VCaP (cell line): ENCODE measurements at regions not wholly inside any gene's neighbourhood (a gene's known extent, or its start where the extent isn't known, plus 50 kb on each side); places are given as distances from the start of the nearest gene placed in this dataset.

ENCODE experiments used
- H3K27ac ChIP-seq: fragments of 450-650 bp; 2 replicates; pipeline ENCODE4 v1.5.1; 2017
- TF ChIP-seq, protein P1 (sequence below): fragments of 450-650 bp; conservative IDR thresholded peaks from 2 replicates; pipeline ENCODE4 v1.5.1; 2017; ENCODE audit warnings: mild to moderate bottlenecking, moderate library complexity

DNA sequence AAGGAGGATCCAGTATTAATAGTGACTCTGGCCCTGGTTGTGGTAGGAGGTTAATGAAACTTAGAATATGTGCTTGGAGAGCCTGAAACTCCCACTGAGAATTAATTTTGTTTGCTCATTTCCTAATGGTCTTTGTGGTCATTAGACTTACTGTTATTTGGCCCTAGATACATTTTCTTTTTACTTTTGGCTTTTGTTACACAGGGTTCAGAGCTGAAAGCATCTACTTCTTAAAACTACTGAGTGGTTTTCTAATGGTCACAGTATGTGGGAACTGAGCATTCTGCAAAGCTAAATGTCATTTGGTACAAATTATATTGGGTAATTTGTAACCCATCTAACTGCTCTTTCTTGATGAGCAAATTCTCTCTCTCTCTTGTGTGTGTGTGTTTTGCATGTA is 433.4 kb upstream of the IL12A start:
- no peak overlapping the region for H3K27ac ChIP-seq
- TF ChIP-seq, protein P1, sequence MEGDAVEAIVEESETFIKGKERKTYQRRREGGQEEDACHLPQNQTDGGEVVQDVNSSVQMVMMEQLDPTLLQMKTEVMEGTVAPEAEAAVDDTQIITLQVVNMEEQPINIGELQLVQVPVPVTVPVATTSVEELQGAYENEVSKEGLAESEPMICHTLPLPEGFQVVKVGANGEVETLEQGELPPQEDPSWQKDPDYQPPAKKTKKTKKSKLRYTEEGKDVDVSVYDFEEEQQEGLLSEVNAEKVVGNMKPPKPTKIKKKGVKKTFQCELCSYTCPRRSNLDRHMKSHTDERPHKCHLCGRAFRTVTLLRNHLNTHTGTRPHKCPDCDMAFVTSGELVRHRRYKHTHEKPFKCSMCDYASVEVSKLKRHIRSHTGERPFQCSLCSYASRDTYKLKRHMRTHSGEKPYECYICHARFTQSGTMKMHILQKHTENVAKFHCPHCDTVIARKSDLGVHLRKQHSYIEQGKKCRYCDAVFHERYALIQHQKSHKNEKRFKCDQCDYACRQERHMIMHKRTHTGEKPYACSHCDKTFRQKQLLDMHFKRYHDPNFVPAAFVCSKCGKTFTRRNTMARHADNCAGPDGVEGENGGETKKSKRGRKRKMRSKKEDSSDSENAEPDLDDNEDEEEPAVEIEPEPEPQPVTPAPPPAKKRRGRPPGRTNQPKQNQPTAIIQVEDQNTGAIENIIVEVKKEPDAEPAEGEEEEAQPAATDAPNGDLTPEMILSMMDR: no peak

- TF ChIP-seq, protein P1: no peak
These were observed 428.9 kb upstream of the IL12A start for GRCh38 chr3:159559771-159560170.

DNA sequence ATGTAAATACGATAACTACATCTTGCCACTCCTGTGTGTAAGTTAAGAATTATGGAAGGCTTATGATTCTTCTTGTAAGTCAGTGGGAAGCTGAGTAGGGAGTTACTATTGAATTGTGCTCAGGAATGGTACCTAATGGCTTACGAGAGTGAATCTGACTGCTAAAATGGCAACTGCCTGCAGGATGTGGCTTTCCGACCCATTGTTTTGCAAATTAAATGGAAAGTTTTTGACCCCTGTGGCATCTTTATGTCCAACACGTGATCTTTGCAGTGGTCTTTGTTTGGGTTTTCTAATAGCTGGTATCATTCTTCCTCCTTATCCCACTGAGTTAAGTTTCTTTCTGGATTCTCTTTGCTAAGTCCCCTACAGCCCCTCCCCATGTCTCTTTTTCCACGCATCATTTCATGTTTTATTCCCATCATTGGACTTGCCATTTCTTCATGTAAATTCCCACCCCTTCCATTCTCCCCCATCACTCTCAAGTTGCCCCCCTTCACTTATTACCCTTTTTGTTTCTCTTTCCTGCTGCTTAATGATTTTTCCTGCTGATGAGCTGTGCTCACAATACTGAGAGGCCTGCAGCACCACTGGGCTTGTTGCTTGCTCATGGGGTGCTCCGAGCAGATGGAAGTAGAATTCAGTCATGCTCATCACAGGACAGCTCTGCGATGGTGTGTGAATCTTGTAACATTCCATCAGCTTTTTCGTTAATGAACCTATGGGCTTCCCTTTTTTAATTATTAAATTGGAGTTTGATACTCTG is 428.2 kb upstream of the IL12A start:
- TF ChIP-seq, protein P1: no peak
- no peak overlapping the region for H3K27ac ChIP-seq

More at GRCh38 chr3:159559771-159560170, 428.9 kb upstream of the IL12A start:
- H3K27ac ChIP-seq: no peak overlapping the region

DNA sequence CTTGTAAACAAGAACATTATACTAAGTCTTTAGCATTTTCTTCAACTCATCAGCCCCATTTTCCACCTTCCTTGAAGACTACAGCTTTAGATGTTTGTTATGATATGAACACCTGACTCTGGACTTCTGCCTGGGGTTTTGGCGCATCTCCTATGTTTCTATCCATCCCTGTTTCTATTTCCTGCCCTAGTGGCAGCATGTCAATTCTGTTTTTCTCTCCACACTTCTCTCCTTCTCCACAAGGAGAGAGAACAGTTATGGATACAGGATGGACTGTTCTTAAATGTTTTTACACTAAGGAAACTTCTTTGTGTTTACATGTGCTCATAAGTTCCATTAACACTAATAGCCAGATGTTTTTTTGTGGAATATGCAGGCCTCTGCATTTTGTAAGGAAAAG is 423.3 kb upstream of the IL12A start:
- TF ChIP-seq, protein P1: 0 out of 2 replicates have a peak, but pooled peaks have one; percentile 13
- no peak overlapping the region for H3K27ac ChIP-seq

DNA sequence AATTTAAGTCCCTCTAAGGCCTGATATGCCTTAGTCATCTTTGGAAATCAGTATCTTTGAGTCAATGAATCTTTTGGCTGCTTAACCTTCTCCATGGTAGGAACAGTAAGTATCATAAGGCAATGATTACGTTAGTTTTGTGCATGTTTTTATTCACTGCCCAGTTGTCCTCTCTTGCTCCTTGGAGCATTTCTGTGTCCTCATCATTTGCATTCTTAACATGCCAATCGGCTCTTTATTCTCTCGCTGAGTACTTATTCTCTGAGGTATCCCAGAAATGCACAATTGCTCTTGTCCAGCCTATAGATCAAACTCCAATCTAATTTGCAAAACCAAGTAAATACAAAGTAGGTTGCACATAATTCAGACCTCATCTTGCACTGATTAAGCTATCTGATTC is 405.0 kb upstream of the IL12A start:
- H3K27ac ChIP-seq: no peak overlapping the region
- TF ChIP-seq, protein P1: no peak

- TF ChIP-seq, protein P1: no peak
- H3K27ac ChIP-seq: no peak overlapping the region
These were observed 404.2 kb upstream of the IL12A start for GRCh38 chr3:159584421-159584820.

GRCh38 chr3:159586571-159587202 is 401.9 kb upstream of the IL12A start:
- TF ChIP-seq, protein P1: peak; percentile 83

More at GRCh38 chr3:159586571-159587202, 401.9 kb upstream of the IL12A start:
- H3K27ac ChIP-seq: no peak overlapping the region
